SK-N-SH (cell line): ENCODE measurements at regions not wholly inside any gene's neighbourhood (a gene's known extent, or its start where the extent isn't known, plus 50 kb on each side); places are given as distances from the start of the nearest gene placed in this dataset.

Experiments
- CTCF ChIA-PET: fragments of 300-600, 350-600 bp; formaldehyde crosslinking; extraction: SDS; loops from one replicate; lab custom pipeline; 2021; lab: Yijun Ruan, JAX
- POLR2A ChIA-PET: fragments of 350-600 bp; sonication (Branson Sonifier 250); formaldehyde crosslinking; extraction: SDS; loops from one replicate; lab custom pipeline; 2020; ENCODE audit warnings: antibody characterized with exemption, inconsistent platforms; lab: Yijun Ruan, JAX
- DNase-seq: peaks from one replicate; pipeline ENCODE4 v3.0.0; 2012
- H2AFZ ChIP-seq: fragments of 200-600 bp; sonication (generic); 2 replicates; pipeline ENCODE4 v1.8.1; 2016; ENCODE audit warnings: antibody characterized with exemption, mild to moderate bottlenecking, low read depth
- H3F3A ChIP-seq: fragments of 200-600 bp; sonication (generic); replicated peaks from 2 replicates; pipeline ENCODE3; 2016; ENCODE audit warnings: antibody characterized with exemption, mild to moderate bottlenecking; ENCODE audit not compliant: insufficient read depth
- H3K27ac ChIP-seq, 2 experiments: fragments of 200-500 bp in 1 of 2; fragments of 200-600 bp in 1 of 2; sonication (Bioruptor generic) in 1 of 2; sonication (generic), shearing (Covaris generic) in 1 of 2; 2 replicates each; pipeline versions ENCODE4 v1.5.1 to v1.6.1; 2014 to 2016; ENCODE audit warnings: low read depth in 2 of 2, inconsistent platforms in 1 of 2, low read length in 1 of 2, mild to moderate bottlenecking in 1 of 2, mixed read lengths in 1 of 2
- H3K27me3 ChIP-seq: fragments of 200-600 bp; sonication (generic), shearing (Covaris generic); 2 replicates; pipeline ENCODE4 v1.6.1; 2016; ENCODE audit warnings: mixed run types; ENCODE audit not compliant: insufficient read depth
- H3K36me3 ChIP-seq, 2 experiments: fragments of 200-500 bp in 1 of 2; fragments of 200-600 bp in 1 of 2; sonication (Bioruptor generic) in 1 of 2; sonication (generic) in 1 of 2; replicated peaks in 1 of 2; 2 replicates each; pipeline versions ENCODE3 to v1.5.1; 2014 to 2016; ENCODE audit warnings: low read length in 1 of 2, mild to moderate bottlenecking in 1 of 2; ENCODE audit not compliant: insufficient read depth in 2 of 2, control insufficient read depth in 1 of 2
- H3K4me1 ChIP-seq, 2 experiments: fragments of 200-500 bp in 1 of 2; fragments of 200-600 bp in 1 of 2; sonication (Bioruptor generic) in 1 of 2; sonication (generic), shearing (Covaris generic) in 1 of 2; 2 replicates each; pipeline versions ENCODE4 v1.5.1 to v1.6.1; 2014 to 2016; ENCODE audit warnings: low read depth in 1 of 2, low read length in 1 of 2, mixed run types in 1 of 2; ENCODE audit not compliant: insufficient read depth in 2 of 2, control insufficient read depth in 1 of 2
- H3K4me2 ChIP-seq: fragments of 200-600 bp; sonication (generic), shearing (Covaris generic); 2 replicates; pipeline ENCODE4 v1.6.1; 2017; ENCODE audit warnings: mixed run types
- H3K4me3 ChIP-seq, 2 experiments: fragments of 200-500 bp in 1 of 2; fragments of 200-600 bp in 1 of 2; sonication (Bioruptor generic) in 1 of 2; sonication (generic), shearing (Covaris generic) in 1 of 2; 2 replicates each; pipeline versions ENCODE4 v1.5.1 to v1.8.1; 2014 to 2016; ENCODE audit warnings: low read depth in 2 of 2, inconsistent platforms in 1 of 2, low read length in 1 of 2, mild to moderate bottlenecking in 1 of 2, mixed read lengths in 1 of 2, moderate library complexity in 1 of 2
- H3K79me2 ChIP-seq: fragments of 200-600 bp; sonication (generic); 2 replicates; pipeline ENCODE4 v1.8.1; 2017; ENCODE audit warnings: mild to moderate bottlenecking; ENCODE audit not compliant: insufficient read depth
- H3K9ac ChIP-seq: fragments of 200-600 bp; sonication (generic); 2 replicates; pipeline ENCODE4 v1.6.1; 2017; ENCODE audit warnings: mixed run types
- H3K9me2 ChIP-seq: fragments of 200-600 bp; sonication (generic); 2 replicates; pipeline ENCODE4 v1.6.1; 2017; ENCODE audit warnings: mixed run types
- H3K9me3 ChIP-seq: fragments of 200-600 bp; sonication (generic); 2 replicates; pipeline ENCODE4 v1.6.1; 2017; ENCODE audit warnings: mixed run types, mild to moderate bottlenecking, moderate library complexity
- H4K20me1 ChIP-seq: fragments of 200-600 bp; sonication (generic); 2 replicates; pipeline ENCODE4 v1.6.1; 2017; ENCODE audit warnings: mild to moderate bottlenecking, mixed run types; ENCODE audit not compliant: insufficient read depth
- EP300 ChIP-seq, 2 experiments: IDR thresholded peaks; 2 replicates each; pipeline versions ENCODE4 v1.4.0 to v1.6.1; 2012; ENCODE audit warnings: borderline replicate concordance in 1 of 2, low read depth in 1 of 2, low read length in 1 of 2
- FOXJ3 ChIP-seq: sonication (generic); formaldehyde crosslinking; IDR thresholded peaks from 2 replicates; pipeline ENCODE4 v1.5.1; 2020; ENCODE audit warnings: mild to moderate bottlenecking, missing genetic modification reagents
- FOXM1 ChIP-seq: IDR thresholded peaks from 2 replicates; pipeline ENCODE4 v1.4.0; 2012; ENCODE audit warnings: low read depth, mild to moderate bottlenecking
- GABPA ChIP-seq: IDR thresholded peaks from 2 replicates; pipeline ENCODE4 v1.4.0; 2012; ENCODE audit warnings: low read depth, mild to moderate bottlenecking
- GATA2 ChIP-seq: sonication (generic); formaldehyde crosslinking; IDR thresholded peaks from 2 replicates; pipeline ENCODE4 v1.5.0; 2020; ENCODE audit warnings: mild to moderate bottlenecking, missing genetic modification reagents
- MEF2A ChIP-seq: IDR thresholded peaks from 2 replicates; pipeline ENCODE4 v1.4.0; 2012; ENCODE audit warnings: low read depth, borderline replicate concordance
- RAD21 ChIP-seq: IDR thresholded peaks from 2 replicates; pipeline ENCODE4 v1.6.1; 2012; ENCODE audit warnings: mild to moderate bottlenecking, low read length
- RCOR1 ChIP-seq: fragments of 150-350 bp; IDR thresholded peaks from 2 replicates; pipeline ENCODE4 v1.6.1; 2017; ENCODE audit warnings: antibody characterized with exemption, low read length
- SIN3A ChIP-seq: IDR thresholded peaks from 2 replicates; pipeline ENCODE4 v1.6.1; 2012; ENCODE audit warnings: low read depth, mild to moderate bottlenecking, low read length, moderate library complexity, borderline replicate concordance
- SMC3 ChIP-seq: IDR thresholded peaks from 2 replicates; pipeline ENCODE4 v1.6.1; 2012; ENCODE audit warnings: low read depth, low read length, improper control_type of control experiment
- YY1 ChIP-seq: IDR thresholded peaks from 2 replicates; pipeline ENCODE4 v1.4.0; 2012; ENCODE audit warnings: low read depth, mild to moderate bottlenecking
- WGBS: methylation state at CpG from one replicate; pipeline ENCODE4 v1.1.6; 2017; ENCODE audit warnings: low lambda C conversion rate; 5-methylcytosine and 5-hydroxymethylcytosine counted together
- TF ChIP-seq, protein P1 (sequence below): IDR thresholded peaks from 2 replicates; pipeline ENCODE4 v1.6.1; 2012; ENCODE audit warnings: mild to moderate bottlenecking, low read depth, low read length, moderate library complexity
- TF ChIP-seq, protein P2 (sequence below): IDR thresholded peaks from 2 replicates; pipeline ENCODE4 v1.4.0; 2012; ENCODE audit warnings: low read depth, borderline replicate concordance

DNA sequence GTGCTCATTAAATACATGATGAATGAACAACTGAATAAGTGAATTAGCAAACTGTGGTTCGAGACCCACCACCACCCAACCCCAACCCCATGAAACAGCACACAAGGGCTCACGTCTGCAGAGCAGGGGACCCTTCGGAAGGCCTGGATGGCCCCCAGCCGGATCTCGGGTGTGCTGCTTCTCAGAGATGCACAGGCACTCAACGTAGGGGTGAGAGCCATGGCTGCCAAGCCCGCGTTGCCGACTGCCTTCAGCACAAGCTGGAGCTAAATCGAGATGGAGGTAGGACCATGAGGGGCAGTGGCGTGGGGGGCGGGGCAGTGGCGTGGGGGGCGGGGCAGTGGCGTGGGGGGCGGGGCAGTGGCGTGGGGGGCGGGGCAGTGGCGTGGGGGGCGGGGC lies 93.2 kb downstream of the LITAF start:
- CTCF ChIA-PET, result no interaction called here
- Histone ChIP-seq H3K79me2 (no peaks in the 10 kb centered on the region), H3K27ac (no peak overlapping the region; a peak in 1 of 4 replicates), H2AFZ (no peak overlapping the region), H3K9me2 (no peaks in the 10 kb centered on the region), H3K36me3 (no peaks in the 10 kb centered on the region), H3K4me2 (no peak overlapping the region), H3K4me1 (peaks cover 32 to 37% of the 10 kb centered on the region in 2 experiments), H3K27me3 (no peaks in the 10 kb centered on the region), H3F3A (peaks cover 37% of the 10 kb centered on the region), H4K20me1 (no peaks in the 10 kb centered on the region), H3K9ac (no peak overlapping the region), H3K9me3 (no peaks in the 10 kb centered on the region), H3K4me3 (no peak overlapping the region)
- WGBS, result 94% methylated on average over 8 of the region's 20 CpGs
- TF ChIP-seq, protein P1, sequence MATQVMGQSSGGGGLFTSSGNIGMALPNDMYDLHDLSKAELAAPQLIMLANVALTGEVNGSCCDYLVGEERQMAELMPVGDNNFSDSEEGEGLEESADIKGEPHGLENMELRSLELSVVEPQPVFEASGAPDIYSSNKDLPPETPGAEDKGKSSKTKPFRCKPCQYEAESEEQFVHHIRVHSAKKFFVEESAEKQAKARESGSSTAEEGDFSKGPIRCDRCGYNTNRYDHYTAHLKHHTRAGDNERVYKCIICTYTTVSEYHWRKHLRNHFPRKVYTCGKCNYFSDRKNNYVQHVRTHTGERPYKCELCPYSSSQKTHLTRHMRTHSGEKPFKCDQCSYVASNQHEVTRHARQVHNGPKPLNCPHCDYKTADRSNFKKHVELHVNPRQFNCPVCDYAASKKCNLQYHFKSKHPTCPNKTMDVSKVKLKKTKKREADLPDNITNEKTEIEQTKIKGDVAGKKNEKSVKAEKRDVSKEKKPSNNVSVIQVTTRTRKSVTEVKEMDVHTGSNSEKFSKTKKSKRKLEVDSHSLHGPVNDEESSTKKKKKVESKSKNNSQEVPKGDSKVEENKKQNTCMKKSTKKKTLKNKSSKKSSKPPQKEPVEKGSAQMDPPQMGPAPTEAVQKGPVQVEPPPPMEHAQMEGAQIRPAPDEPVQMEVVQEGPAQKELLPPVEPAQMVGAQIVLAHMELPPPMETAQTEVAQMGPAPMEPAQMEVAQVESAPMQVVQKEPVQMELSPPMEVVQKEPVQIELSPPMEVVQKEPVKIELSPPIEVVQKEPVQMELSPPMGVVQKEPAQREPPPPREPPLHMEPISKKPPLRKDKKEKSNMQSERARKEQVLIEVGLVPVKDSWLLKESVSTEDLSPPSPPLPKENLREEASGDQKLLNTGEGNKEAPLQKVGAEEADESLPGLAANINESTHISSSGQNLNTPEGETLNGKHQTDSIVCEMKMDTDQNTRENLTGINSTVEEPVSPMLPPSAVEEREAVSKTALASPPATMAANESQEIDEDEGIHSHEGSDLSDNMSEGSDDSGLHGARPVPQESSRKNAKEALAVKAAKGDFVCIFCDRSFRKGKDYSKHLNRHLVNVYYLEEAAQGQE, result no peak
- no peak for TF ChIP-seq FOXM1
- no peak for TF ChIP-seq GATA2
- no peak for TF ChIP-seq GABPA
- TF ChIP-seq, protein P2, sequence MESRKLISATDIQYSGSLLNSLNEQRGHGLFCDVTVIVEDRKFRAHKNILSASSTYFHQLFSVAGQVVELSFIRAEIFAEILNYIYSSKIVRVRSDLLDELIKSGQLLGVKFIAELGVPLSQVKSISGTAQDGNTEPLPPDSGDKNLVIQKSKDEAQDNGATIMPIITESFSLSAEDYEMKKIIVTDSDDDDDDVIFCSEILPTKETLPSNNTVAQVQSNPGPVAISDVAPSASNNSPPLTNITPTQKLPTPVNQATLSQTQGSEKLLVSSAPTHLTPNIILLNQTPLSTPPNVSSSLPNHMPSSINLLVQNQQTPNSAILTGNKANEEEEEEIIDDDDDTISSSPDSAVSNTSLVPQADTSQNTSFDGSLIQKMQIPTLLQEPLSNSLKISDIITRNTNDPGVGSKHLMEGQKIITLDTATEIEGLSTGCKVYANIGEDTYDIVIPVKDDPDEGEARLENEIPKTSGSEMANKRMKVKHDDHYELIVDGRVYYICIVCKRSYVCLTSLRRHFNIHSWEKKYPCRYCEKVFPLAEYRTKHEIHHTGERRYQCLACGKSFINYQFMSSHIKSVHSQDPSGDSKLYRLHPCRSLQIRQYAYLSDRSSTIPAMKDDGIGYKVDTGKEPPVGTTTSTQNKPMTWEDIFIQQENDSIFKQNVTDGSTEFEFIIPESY, result no peak
- no peak for TF ChIP-seq YY1
- no peak for TF ChIP-seq FOXJ3
- TF ChIP-seq RCOR1, result no peak
- no peak for TF ChIP-seq MEF2A
- peak; percentile 48 for DNase-seq
- POLR2A ChIA-PET, result no interaction called here

DNA sequence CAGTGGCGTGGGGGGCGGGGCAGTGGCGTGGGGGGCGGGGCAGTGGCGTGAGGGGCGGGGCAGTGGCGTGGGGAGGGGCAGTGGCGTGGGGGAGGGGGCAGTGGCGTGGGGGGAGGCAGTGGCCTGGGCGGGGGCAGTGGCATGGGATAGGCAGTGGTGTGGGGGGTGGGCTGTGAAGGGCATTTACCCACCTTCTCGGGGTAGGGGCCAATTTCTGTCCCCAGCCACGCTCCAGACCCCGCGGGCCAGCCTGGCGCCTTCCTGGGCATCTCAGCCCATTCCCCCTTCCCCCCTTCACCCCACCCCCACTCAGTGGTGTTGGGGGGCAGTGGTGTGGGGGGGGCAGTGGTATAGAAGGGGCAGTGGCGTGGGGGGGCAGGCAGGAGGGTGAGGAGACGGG lies 92.7 kb downstream of the LITAF start:
- peaks cover 39% of the 10 kb centered on the region for H3F3A ChIP-seq
- no peak overlapping the region; a peak in 2 of 4 replicates for H3K27ac ChIP-seq
- no peaks in the 10 kb centered on the region for H3K9me3 ChIP-seq
- no peak overlapping the region for H3K9ac ChIP-seq
- peaks cover 32 to 40% of the 10 kb centered on the region in 2 experiments for H3K4me1 ChIP-seq
- ChIA-PET POLR2A (no interaction called here), CTCF (no interaction called here)
- peak; percentile 70 for DNase-seq
- H3K9me2 ChIP-seq, result no peaks in the 10 kb centered on the region
- H3K79me2 ChIP-seq, result no peaks in the 10 kb centered on the region
- H3K36me3 ChIP-seq, result no peaks in the 10 kb centered on the region
- H2AFZ ChIP-seq, result no peak overlapping the region
- WGBS, result 93% methylated on average over 8 of the region's 17 CpGs
- no peaks in the 10 kb centered on the region for H3K27me3 ChIP-seq
- TF ChIP-seq SIN3A (no peak), RAD21 (no peak), RCOR1 (no peak), EP300 (IDR thresholded peaks at IDR 0.05; ENCODE audit: borderline replicate concordance in 1 of 2, low read depth in 1 of 2, low read length in 1 of 2) (no peak), SMC3 (no peak)
- no peak overlapping the region for H3K4me3 ChIP-seq
- no peak overlapping the region for H3K4me2 ChIP-seq
- no peaks in the 10 kb centered on the region for H4K20me1 ChIP-seq
